Large intestine (tissue), 3 donors: ENCODE measurements at regions not wholly inside any gene's neighbourhood (a gene's known extent, or its start where the extent isn't known, plus 50 kb on each side); places are given as distances from the start of the nearest gene placed in this dataset.

Source experiments
- DNase-seq, 2 donors: peaks; one replicate each; pipeline versions ENCODE4 v3.0.0 to v3.0.0-alpha.2; 2013
- H3K27ac ChIP-seq: one replicate; pipeline ENCODE4 v1.5.1; 2013; ENCODE audit warnings: low read length
- H3K27me3 ChIP-seq: 2 replicates; pipeline ENCODE4 v1.6.1; 2013; ENCODE audit warnings: low read length; ENCODE audit not compliant: control insufficient read depth, insufficient read depth
- H3K36me3 ChIP-seq: 2 replicates; pipeline ENCODE4 v1.6.1; 2013; ENCODE audit warnings: low read length; ENCODE audit not compliant: control insufficient read depth, insufficient read depth
- H3K4me1 ChIP-seq: one replicate; pipeline ENCODE4 v1.6.1; 2013; ENCODE audit warnings: low read length; ENCODE audit not compliant: control insufficient read depth, insufficient read depth
- H3K4me3 ChIP-seq: one replicate; pipeline ENCODE4 v1.5.1; 2013; ENCODE audit warnings: low read length
- H3K9me3 ChIP-seq: one replicate; pipeline ENCODE4 v1.6.1; 2013; ENCODE audit warnings: mild to moderate bottlenecking, low read depth, low read length, moderate library complexity; ENCODE audit not compliant: control insufficient read depth
- WGBS: methylation state at CpG from one replicate; pipeline ENCODE4 v1.1.5; 2013; ENCODE audit warnings: low lambda C conversion rate; ENCODE audit not compliant: insufficient coverage; 5-methylcytosine and 5-hydroxymethylcytosine counted together

DNA sequence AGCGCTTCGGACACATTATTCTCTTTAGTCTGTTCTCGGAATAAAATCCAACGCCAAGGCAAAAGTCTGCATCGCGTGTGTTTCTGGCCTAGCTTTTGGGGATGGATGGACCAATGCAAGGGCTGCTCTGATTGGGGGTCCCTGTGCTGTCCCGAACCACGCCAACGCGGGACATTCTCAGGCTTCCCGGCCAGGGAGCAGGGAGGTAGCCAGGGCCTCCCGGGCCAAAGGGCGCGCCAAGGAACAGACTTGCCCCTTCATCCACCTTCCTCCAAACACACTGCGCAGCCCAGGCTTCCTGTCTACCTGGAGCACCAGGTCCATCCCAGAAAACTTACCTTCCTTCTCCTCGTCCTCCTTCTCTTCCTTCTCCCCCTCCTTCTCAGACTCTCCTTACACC lies 113.0 kb upstream of the SELENOP start:
- H3K36me3 ChIP-seq: no peaks in the 10 kb centered on the region
- no peak for DNase-seq
- WGBS: 71% methylated on average over 1 of the region's 16 CpGs
- H3K27me3 ChIP-seq: peaks cover 31% of the 10 kb centered on the region
- H3K4me3 ChIP-seq: no peak overlapping the region
- no peaks in the 10 kb centered on the region for H3K4me1 ChIP-seq
- peaks cover 8% of the 10 kb centered on the region for H3K9me3 ChIP-seq
- no peak overlapping the region for H3K27ac ChIP-seq

DNA sequence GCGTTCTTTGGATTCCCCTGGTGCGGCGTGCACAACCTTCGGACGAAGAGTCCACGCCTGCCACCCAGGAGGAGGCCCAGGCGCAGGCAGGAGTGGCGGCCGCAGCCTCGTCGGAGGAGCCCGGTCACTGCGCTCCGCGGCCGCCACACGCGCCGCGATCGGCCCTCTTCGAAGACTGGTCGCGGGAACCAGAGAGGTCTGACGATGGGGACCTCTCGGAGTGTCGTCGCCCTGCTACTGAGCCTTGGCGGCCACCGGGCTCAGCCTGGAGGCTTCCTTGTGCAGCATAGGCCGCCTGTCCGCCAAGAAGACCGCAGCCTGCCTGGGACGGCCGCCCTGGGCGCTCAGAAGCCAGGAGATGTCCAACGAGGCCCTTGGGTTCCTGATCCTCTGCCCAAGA lies 112.5 kb upstream of the SELENOP start:
- Histone ChIP-seq H3K9me3 (peaks cover 8% of the 10 kb centered on the region), H3K4me1 (no peaks in the 10 kb centered on the region), H3K36me3 (no peaks in the 10 kb centered on the region), H3K27me3 (peaks cover 31% of the 10 kb centered on the region), H3K27ac (no peak overlapping the region), H3K4me3 (no peak overlapping the region)
- DNase-seq: no peak
- WGBS: no CpG with 5 or more reads among the region's 37 CpGs

DNA sequence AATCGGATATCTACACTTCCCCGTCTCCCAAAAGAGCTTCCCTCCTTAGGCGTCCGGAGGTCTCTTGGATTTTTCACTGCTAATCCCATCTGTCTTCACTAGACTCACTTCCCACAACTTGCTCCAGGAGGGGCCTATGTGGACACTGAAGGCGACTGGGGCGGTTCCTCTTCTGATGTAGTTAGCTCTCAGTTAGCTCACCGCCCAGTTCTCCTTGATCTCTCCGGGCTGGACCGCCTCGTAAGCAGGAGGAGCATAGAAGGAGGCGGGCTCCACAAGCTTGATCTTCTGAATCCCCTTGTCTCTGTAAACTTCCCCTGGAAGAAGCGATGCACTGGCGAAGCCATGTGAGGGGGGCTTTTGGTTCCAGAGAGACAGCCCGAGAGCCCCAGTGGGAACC lies 112.0 kb upstream of the SELENOP start:
- no peak overlapping the region for H3K4me3 ChIP-seq
- no peaks in the 10 kb centered on the region for H3K36me3 ChIP-seq
- H3K27me3 ChIP-seq: peaks cover 31% of the 10 kb centered on the region
- H3K4me1 ChIP-seq: no peaks in the 10 kb centered on the region
- DNase-seq: no peak
- H3K27ac ChIP-seq: no peak overlapping the region
- WGBS: no CpG with 5 or more reads among the region's 14 CpGs
- peaks cover 8% of the 10 kb centered on the region for H3K9me3 ChIP-seq

DNA sequence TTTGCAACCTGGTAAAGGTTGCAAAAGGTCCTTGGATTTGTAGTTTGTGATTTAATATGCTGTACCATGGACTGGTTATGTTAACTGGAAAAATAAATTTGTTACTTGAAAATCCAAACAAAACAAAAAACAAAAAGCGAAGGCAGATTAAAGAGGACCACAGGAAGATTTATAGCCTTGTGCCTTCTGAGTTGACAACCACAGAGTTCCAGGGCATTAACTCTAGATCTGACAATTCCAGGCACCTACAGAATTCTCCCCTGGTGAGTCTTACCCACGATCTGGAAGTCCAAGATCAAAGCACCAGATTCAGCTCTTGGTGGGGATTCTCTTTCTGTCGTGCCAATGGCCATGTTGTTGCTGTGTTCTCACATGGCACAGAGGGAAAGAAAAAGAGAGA lies 107.9 kb upstream of the SELENOP start:
- Histone ChIP-seq H3K36me3 (no peaks in the 10 kb centered on the region), H3K27ac (no peak overlapping the region), H3K27me3 (peaks cover 21% of the 10 kb centered on the region), H3K4me3 (no peak overlapping the region), H3K9me3 (peaks cover 9% of the 10 kb centered on the region), H3K4me1 (no peaks in the 10 kb centered on the region)
- no peak for DNase-seq
- WGBS: no CpG with 5 or more reads among the region's 3 CpGs

DNA sequence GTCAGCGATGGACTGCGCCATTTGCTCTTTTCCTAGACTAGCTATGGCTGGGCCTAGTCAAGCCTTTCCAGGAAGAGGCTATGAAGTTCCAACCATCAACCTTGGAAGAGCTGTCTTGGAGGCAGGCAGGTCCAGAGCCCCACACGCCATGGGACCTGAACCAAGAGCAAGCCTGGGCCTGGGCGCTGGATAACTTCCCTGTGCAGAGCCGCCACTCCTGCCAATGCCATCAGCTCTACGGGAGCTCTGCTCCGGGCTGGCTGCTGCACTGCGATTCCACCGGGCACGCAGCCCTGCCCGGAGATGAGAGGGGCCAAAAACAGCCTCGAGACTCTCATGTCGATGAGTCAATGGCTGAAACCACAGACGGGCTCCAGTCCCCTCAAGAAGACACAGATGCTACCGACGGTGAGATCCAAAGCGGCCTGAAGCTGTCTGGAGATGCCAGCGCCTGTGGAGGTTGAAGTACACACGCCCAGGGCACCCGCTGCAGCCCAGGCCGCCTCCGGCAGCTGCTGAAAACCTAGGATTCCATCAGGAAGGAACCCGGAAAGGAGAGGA lies 103.7 kb upstream of the SELENOP start:
- H3K36me3 ChIP-seq: no peaks in the 10 kb centered on the region
- no peak overlapping the region for H3K27ac ChIP-seq
- H3K4me1 ChIP-seq: no peaks in the 10 kb centered on the region
- H3K9me3 ChIP-seq: peaks cover 3% of the 10 kb centered on the region
- H3K4me3 ChIP-seq: no peak overlapping the region
- no peaks in the 10 kb centered on the region for H3K27me3 ChIP-seq
- no peak for DNase-seq
- no CpG with 5 or more reads among the region's 23 CpGs for WGBS

DNA sequence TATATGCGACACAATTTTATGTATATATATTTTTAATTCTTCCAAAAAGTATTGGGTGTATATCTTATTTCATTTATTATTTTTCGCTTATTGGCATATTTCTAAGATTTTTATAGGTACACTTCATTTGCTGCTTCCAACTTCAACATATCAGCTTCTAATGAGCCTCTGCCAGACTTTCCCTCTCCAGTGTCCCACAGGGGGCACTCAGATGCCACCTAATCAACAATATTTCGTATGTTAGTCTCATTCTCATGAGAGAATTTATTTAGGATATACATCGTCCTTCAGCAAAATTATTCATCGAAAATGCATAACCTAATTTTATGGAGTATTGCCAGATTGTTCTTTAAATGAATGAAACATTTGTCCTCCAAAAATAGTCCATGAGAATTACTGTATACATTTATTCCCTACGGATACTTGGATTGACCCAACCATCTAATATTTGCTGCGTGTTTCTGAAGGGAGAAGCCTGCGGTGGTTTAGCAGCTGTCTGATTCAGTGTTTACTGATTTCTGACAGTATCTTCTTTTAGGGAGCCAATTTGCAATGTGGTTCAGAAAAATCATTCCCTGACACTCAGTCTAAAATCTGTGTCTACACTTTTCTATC lies 100.6 kb upstream of the SELENOP start:
- H3K4me1 ChIP-seq: no peaks in the 10 kb centered on the region
- H3K27ac ChIP-seq: no peak overlapping the region
- no peaks in the 10 kb centered on the region for H3K36me3 ChIP-seq
- DNase-seq: no peak
- peaks cover 3% of the 10 kb centered on the region for H3K9me3 ChIP-seq
- no peak overlapping the region for H3K4me3 ChIP-seq
- WGBS: 100% methylated on average over 5 of the region's 8 CpGs
- H3K27me3 ChIP-seq: peaks cover 8% of the 10 kb centered on the region

DNA sequence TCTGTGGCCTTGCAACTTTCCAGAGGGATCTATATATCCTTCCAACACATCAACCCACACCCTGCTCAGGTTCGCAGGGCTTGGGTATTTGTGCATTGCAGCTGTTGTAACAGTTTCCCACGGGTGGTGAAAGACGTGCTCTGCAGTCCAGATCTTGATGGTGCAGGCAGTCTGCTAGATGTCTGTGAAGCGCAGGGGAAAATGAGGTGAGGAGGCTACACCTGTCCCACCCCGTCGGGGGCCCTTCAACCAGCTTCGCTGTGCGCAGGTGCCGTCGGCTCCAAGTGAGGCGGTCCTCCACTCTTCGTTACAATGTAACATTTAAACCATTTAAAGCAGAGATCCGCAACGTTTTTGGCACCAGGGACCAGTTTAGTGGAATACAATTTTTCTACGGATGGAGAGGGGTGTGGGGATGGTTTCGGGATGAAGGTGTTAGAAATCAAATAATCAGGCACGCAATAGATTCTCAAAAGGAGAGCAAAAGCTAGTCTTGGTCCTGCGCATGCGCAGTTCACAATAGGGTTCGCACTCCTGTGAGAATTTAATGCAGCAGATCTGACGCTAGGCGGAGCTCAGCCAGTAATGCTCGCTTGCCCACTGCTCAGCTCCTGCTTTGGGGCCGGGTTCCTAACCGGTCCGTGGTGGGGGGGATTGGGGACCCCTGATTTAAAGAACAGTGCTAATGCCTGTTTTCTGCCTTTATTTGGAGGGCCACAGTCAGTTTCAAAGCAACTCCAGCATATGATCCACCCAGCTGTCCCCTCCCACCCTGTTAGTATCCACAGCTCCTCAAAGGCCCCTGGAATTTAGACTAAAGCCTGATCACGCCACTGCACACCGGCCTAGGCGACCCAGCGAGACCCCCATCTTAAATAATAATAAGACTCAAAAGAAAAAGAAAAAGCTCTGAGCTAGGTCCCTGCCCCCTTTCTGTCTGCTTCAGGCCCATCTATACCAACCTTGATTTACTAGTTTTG lies 97.1 kb upstream of the SELENOP start:
- no peaks in the 10 kb centered on the region for H3K9me3 ChIP-seq
- no peaks in the 10 kb centered on the region for H3K4me1 ChIP-seq
- no peaks in the 10 kb centered on the region for H3K36me3 ChIP-seq
- WGBS: no CpG with 5 or more reads among the region's 30 CpGs
- peak; percentile 76 to 78 for DNase-seq
- peaks cover 30% of the 10 kb centered on the region for H3K27me3 ChIP-seq
- H3K4me3 ChIP-seq: peak overlapping the region; percentile 28
- no peak overlapping the region for H3K27ac ChIP-seq

DNA sequence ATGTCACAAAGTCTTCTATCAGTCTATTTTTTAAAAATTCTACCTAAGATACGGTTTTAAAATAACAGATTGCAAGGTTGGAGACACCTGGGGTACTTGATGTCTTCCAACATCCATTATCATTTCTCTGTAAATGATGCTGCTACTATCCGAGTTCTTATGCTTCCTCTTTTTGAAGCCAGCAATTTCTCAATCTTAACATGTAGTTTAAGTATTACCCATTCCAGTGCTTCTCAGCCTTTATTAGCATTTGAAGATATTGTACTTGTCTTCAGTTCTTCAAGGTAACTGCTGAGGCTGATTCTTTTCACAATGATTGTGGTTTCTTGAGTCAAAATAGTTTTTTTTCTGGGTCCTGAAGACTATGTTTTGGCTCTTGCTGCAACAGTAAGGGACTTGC lies 96.4 kb upstream of the SELENOP start:
- no peak overlapping the region for H3K4me3 ChIP-seq
- peaks cover 33% of the 10 kb centered on the region for H3K27me3 ChIP-seq
- DNase-seq: no peak
- H3K9me3 ChIP-seq: no peaks in the 10 kb centered on the region
- WGBS: no CpG with 5 or more reads among the region's 2 CpGs
- no peaks in the 10 kb centered on the region for H3K4me1 ChIP-seq
- no peaks in the 10 kb centered on the region for H3K36me3 ChIP-seq
- no peak overlapping the region for H3K27ac ChIP-seq

DNA sequence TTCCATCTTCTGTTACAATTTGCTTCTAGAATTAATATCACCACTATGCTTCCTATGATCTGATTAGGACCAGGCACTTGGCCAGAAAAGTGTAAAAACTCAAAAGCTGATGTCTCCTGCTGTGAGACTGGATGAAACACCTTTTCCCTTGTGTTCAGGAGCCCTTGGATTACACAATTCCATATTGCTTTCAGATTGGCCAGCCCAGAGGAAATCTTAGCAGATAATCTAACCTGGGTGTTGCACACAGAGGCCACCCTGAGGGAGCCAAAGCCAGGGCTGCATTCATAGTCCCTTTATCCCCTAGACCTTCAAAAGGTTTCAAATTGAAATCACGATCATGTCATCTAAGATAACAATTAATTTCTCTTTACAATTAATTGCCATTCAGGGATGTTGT lies 94.1 kb upstream of the SELENOP start:
- no peak overlapping the region for H3K4me3 ChIP-seq
- no peaks in the 10 kb centered on the region for H3K4me1 ChIP-seq
- peaks cover 33% of the 10 kb centered on the region for H3K27me3 ChIP-seq
- 88% methylated on average over 1 of the region's 1 CpG for WGBS
- H3K27ac ChIP-seq: no peak overlapping the region
- no peak for DNase-seq
- H3K9me3 ChIP-seq: no peaks in the 10 kb centered on the region
- no peaks in the 10 kb centered on the region for H3K36me3 ChIP-seq

DNA sequence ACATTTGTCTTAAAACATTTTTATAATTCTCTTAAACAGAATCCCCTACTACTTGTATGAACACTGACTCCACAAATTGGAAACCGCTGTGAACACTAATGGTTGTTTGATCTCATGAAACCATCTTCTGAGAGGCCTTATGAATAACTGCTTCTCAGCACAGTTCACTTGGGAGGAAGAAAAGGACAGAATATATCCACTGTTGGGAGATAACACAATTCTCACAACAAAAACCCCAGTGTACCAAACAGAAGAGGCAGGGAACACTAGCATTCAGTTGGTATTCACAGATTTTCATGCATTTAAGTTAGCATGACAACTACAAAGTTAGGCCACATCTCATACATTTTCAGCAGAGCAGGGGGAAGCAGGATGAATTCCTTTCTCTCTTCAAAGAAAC lies 89.0 kb upstream of the SELENOP start:
- WGBS: no CpG with 5 or more reads among the region's 1 CpG
- Histone ChIP-seq H3K36me3 (no peaks in the 10 kb centered on the region), H3K27ac (no peak overlapping the region), H3K27me3 (peaks cover 11% of the 10 kb centered on the region), H3K9me3 (no peaks in the 10 kb centered on the region), H3K4me3 (no peak overlapping the region), H3K4me1 (no peaks in the 10 kb centered on the region)
- no peak for DNase-seq
